GM12873 (cell line): ENCODE measurements at regions not wholly inside any gene's neighbourhood (a gene's known extent, or its start where the extent isn't known, plus 50 kb on each side); places are given as distances from the start of the nearest gene placed in this dataset.

Experiments
- TF ChIP-seq, protein P1 (sequence below): IDR thresholded peaks from 2 replicates; pipeline ENCODE4 v1.5.1; 2012; ENCODE audit warnings: low read depth, mild to moderate bottlenecking, moderate library complexity, low read length, control low read depth; ENCODE audit not compliant: insufficient read depth; ENCODE audit errors: missing control alignments

DNA sequence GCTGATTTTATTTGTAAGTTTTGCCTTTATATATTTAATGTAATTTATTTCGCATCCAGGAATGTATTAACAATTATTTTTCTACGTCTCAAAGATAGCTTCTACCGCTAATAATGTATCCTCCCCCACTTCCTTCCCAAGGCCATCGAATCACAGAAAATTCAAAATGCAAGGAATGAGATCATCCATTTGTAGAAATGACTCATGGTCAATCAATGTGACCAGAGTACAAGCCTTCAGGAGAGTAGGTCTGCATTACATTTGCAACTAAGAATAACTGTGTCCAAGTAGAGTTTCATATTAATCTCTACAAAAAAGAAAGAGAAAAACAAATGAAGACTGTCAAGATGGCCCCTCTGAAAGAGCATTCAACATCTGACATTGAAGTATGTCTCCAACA lies 205.9 kb upstream of the PHF14 start:
- TF ChIP-seq, protein P1, sequence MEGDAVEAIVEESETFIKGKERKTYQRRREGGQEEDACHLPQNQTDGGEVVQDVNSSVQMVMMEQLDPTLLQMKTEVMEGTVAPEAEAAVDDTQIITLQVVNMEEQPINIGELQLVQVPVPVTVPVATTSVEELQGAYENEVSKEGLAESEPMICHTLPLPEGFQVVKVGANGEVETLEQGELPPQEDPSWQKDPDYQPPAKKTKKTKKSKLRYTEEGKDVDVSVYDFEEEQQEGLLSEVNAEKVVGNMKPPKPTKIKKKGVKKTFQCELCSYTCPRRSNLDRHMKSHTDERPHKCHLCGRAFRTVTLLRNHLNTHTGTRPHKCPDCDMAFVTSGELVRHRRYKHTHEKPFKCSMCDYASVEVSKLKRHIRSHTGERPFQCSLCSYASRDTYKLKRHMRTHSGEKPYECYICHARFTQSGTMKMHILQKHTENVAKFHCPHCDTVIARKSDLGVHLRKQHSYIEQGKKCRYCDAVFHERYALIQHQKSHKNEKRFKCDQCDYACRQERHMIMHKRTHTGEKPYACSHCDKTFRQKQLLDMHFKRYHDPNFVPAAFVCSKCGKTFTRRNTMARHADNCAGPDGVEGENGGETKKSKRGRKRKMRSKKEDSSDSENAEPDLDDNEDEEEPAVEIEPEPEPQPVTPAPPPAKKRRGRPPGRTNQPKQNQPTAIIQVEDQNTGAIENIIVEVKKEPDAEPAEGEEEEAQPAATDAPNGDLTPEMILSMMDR: no peak

DNA sequence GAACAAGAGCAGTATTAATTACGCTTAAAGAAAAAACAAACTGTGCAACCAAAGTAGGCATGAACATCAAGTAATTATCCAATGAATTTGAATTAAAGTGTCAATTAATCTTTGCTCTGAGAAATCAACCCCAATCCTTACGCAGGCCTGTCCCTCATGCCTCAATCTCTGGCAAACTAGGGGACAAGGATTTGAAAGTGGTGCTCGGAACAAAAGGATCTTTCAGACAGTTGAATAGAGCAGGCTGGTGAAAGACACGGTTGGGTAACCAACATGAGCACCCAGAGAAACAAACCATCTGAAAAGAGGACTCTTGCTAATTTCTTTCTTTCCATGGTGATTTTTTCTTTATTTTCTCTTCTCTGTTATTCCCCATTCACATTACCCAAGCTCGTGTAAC lies 203.5 kb upstream of the PHF14 start:
- TF ChIP-seq, protein P1: no peak

DNA sequence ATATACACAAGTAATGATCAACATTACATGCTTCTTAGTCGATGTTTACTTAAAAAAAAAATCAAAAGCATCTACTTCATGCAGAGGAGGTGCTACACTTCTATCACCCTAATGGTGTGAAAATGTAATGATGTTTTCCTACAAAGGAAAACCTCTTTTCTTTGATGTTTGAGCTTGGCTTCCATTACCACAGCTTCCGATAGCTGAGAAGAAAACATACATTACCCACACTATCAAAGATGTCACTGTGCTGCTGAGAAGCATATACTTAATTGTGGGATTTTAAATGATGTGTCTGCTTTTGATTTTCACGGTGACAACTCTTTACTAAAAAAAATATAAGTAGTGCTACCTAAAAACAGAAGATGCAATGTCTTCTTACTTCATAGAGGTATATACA lies 200.2 kb upstream of the PHF14 start:
- TF ChIP-seq, protein P1: no peak

DNA sequence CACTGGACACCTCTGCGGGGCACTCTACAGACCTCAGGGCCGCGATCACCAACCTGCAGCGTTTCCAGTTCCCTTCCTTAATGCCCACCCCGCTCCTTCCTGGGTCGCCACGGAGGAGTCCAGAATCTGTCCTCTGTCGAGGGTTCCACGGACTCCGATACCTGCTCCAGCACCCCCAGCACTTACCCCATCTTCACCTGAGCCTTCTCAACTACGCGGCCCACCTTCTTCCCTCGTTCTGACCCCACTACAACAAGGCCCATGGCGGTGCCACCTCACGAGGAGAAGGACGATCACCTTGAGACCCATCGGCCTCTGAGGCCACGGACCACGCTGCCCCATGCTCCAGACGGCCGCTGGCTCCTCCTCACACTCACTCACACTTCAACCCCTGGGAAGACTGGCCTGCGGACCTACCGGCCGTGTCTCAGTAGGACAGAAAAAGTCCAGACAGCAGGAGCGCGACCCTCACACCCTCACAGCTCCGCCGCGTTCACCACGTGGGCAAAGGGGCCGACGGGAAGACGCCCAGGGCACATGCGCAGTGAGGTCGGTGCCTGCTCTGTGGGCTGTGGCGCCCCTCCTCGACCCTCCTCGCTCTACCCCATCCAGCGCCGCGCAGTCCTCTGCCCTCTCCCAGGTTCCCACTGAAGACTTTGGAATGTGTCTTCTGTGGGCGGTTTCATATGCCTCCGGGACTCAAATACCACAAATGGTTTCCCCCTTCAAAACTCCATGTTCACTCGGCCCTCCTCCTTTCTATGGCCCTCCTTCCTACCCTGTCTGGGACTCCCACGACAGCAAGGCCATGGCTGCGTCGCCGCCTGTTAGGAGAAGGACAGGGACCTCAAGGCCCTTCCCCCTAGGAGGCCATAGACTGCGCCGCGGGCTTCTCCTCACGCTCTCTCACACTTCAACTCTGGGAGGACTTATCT lies 193.9 kb upstream of the PHF14 start:
- TF ChIP-seq, protein P1: no peak

DNA sequence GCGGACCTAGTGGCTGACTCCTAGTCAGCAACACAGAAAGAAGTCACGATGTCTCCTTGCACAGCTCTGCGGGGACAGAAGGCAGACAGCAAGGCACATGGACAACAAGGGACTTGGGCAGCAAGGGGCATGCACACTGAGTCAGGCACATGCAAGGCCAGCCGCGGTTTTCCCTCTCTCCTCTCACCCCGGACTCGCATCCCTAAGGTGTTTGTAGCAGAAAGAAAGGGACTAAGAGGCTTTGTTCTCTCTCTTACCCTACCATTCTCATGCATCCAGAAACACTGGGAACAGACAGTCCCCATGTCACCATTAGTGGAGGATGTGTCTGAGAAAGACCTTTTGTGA lies 193.3 kb upstream of the PHF14 start:
- TF ChIP-seq, protein P1: no peak

DNA sequence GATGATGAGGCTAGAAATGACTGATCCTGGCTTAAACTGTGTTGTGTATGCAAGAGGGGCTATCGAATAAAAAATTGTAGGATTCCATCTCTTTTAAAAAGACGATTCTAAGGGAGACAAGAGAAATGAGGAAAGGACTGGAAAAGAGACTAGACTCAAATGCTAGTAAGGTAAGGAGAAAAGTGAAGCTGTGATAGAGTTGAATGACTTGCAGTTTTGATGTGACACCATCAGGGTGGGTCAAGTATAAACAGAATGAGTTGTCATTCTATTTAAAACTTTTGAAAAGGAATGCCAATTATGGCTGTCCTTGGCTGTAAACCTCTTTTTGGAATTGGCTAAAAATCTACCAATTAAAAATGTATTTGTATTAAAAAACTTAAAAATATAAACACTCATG lies 184.5 kb upstream of the PHF14 start:
- TF ChIP-seq, protein P1: no peak

DNA sequence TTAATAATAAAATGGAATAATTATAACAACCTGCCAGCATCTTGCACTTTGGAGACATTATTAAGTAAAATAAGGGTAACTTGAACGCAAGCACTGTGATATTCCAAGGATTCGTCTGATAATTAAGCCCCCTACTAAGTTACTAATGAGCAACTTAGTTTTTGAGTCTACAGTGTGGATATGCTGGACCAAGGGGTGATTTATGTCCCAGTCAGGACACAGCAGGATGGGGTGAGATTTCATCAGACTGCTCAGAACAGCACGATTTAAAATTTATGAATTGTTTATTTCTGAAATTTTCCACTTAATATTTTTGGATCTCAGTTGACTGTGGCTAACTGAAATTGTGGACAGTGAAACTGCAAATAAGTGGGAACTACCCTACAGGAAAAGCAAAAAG lies 182.8 kb upstream of the PHF14 start:
- TF ChIP-seq, protein P1: no peak
